Right renal cortex interstitium (tissue), 3 donors: ENCODE measurements at regions not wholly inside any gene's neighbourhood (a gene's known extent, or its start where the extent isn't known, plus 50 kb on each side); places are given as distances from the start of the nearest gene placed in this dataset.
"Not testable (repeated sequence)": the region's sequence is repeated elsewhere in the genome, so short reads cannot be mapped to it uniquely, and the experiment has no call there.

ENCODE experiments used
- DNase-seq, 3 donors: peaks; one replicate each; pipeline ENCODE4 v3.0.0-alpha.2; 2013; ENCODE audit warnings: low read depth in 3 of 3, low spot score in 2 of 3

GRCh38 chr3:177681852-177682251 lies 484.6 kb upstream of the TBL1XR1 start:
- DNase-seq, result no peak

GRCh38 chr3:177683586-177683985 lies 486.3 kb upstream of the TBL1XR1 start:
- no peak for DNase-seq

GRCh38 chr3:177686671-177687070 lies 489.4 kb upstream of the TBL1XR1 start:
- DNase-seq, result no peak

- no peak for DNase-seq
Measured at GRCh38 chr3:177687291-177687690, 490.0 kb upstream of the TBL1XR1 start.

- DNase-seq, result no peak
Measured at GRCh38 chr3:177688152-177688551, 490.9 kb upstream of the TBL1XR1 start.

GRCh38 chr3:177689077-177689476 lies 491.8 kb upstream of the TBL1XR1 start:
- DNase-seq, result no peak

GRCh38 chr3:177689869-177690268 lies 492.6 kb upstream of the TBL1XR1 start:
- DNase-seq, result no peak

GRCh38 chr3:177690306-177690705 lies 493.0 kb upstream of the TBL1XR1 start:
- no peak for DNase-seq

- no peak for DNase-seq
Measured at GRCh38 chr3:177692304-177692975, 495.2 kb upstream of the TBL1XR1 start.

GRCh38 chr3:177693616-177694264 lies 496.5 kb upstream of the TBL1XR1 start:
- no peak for DNase-seq

- peak in 1 of 3 donors; percentile 37 for DNase-seq
Measured at GRCh38 chr3:177694316-177694715, 497.0 kb upstream of the TBL1XR1 start.

- no peak for DNase-seq
Measured at GRCh38 chr3:177694951-177695350, 497.7 kb upstream of the TBL1XR1 start.

- no peak for DNase-seq
Measured at GRCh38 chr3:177700117-177700516, 502.8 kb upstream of the TBL1XR1 start.

GRCh38 chr3:177703788-177704187 lies 506.5 kb upstream of the TBL1XR1 start:
- DNase-seq, result no peak

GRCh38 chr3:177705976-177706823 lies 508.9 kb upstream of the TBL1XR1 start:
- DNase-seq, result no peak

GRCh38 chr3:177709470-177709869 lies 512.2 kb upstream of the TBL1XR1 start:
- DNase-seq, result not testable (repeated sequence)

GRCh38 chr3:177710506-177710905 lies 513.2 kb upstream of the TBL1XR1 start:
- DNase-seq, result no peak

GRCh38 chr3:177711637-177712036 lies 514.4 kb upstream of the TBL1XR1 start:
- no peak for DNase-seq

GRCh38 chr3:177713928-177714900 lies 516.9 kb upstream of the TBL1XR1 start:
- DNase-seq, result no peak

GRCh38 chr3:177714945-177715344 lies 517.7 kb upstream of the TBL1XR1 start:
- no peak for DNase-seq
